GM18499 (cell line): ENCODE measurements at regions not wholly inside any gene's neighbourhood (a gene's known extent, or its start where the extent isn't known, plus 50 kb on each side); places are given as distances from the start of the nearest gene placed in this dataset.

Experiments used
- ATAC-seq: cut with Tn5 transposase; IDR thresholded peaks from one replicate; pipeline ENCODE4 v1.9.1; 2021; ENCODE audit warnings: moderate number of reproducible peaks; ENCODE audit not compliant: insufficient read depth, unreplicated experiment

- no peak for ATAC-seq
Measured at GRCh38 chr17:63362115-63362514, 84.0 kb downstream of the CYB561 start.

- no peak for ATAC-seq
Measured at GRCh38 chr17:63364387-63364786, 81.7 kb downstream of the CYB561 start.

GRCh38 chr17:63364944-63365343 is 81.2 kb downstream of the CYB561 start:
- no peak for ATAC-seq

GRCh38 chr17:63365366-63366240 is 80.5 kb downstream of the CYB561 start:
- no peak for ATAC-seq

GRCh38 chr17:63366241-63366566 is 79.9 kb downstream of the CYB561 start:
- ATAC-seq = no peak

- no peak for ATAC-seq
Measured at GRCh38 chr17:63369233-63369632, 76.9 kb downstream of the CYB561 start.

- ATAC-seq = no peak
Measured at GRCh38 chr17:63370696-63371095, 75.4 kb downstream of the CYB561 start.

GRCh38 chr17:63376949-63377348 is 69.2 kb downstream of the CYB561 start:
- ATAC-seq = no peak

GRCh38 chr17:63378411-63379375 is 67.4 kb downstream of the CYB561 start:
- ATAC-seq = no peak

GRCh38 chr17:63379636-63380035 is 66.5 kb downstream of the CYB561 start:
- no peak for ATAC-seq

- no peak for ATAC-seq
Measured at GRCh38 chr17:63381101-63381729, 64.9 kb downstream of the CYB561 start.

- no peak for ATAC-seq
Measured at GRCh38 chr17:63382136-63382535, 64.0 kb downstream of the CYB561 start.
